NCI-H748 (cell line): ENCODE measurements at regions not wholly inside any gene's neighbourhood (a gene's known extent, or its start where the extent isn't known, plus 50 kb on each side); places are given as distances from the start of the nearest gene placed in this dataset.

Source experiments
- DNase-seq: peaks from one replicate; lab custom pipeline; 2025; ENCODE audit not compliant: unreplicated experiment; lab: John Stamatoyannopoulos, UW

DNA sequence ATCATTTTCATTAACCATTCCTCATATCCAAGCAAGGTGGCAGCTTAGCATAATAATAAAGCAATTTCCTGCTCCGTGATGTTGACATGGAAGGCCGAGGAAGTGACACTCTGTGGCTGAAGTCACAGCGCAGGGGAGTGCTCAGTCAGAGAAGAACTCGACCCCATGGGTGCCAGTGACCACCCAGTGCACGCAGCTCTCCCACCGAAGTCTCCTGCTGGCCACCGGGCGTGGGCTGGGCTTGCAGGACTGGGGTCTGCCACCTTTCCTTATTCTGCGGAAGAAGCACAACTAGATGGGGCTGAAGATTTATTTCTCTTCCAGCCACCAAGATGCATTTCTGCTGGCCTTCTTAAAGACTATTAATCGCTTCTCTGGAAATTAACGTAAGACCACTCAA, 132.1 kb upstream of the SPACA7 start:
- no peak for DNase-seq

DNA sequence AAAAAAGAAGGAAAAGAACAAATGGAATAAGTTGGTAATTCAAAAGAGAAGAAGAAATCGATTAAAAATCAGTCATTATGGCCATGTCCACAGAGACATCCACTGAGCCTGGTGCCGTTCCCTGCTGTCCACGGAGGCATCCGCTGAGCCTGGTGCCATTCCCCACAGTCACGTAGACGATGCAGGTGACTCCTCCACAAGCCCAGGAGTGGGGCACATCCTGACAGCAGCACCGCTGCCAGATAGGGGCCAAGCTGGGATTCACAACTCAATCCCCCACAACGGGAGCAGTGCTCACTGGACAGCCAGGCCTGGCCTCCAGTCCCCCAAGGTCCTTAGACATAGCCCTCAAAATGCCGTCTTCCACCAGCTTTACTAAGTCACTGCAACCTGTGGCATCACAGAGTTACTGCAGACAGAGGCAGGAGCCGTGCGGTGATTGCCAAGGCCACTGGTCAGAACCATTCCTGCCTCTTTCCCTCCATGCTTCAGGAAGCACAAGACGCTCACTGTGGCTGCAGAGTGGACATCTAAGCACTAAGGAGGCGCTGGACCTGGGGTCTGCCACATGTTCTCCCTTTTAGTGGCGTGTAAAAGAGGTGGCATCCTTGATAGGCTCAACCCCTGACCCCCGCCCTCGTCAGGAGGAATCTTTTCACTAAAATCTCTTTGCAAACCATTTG, 131.5 kb upstream of the SPACA7 start:
- DNase-seq, result no peak

DNA sequence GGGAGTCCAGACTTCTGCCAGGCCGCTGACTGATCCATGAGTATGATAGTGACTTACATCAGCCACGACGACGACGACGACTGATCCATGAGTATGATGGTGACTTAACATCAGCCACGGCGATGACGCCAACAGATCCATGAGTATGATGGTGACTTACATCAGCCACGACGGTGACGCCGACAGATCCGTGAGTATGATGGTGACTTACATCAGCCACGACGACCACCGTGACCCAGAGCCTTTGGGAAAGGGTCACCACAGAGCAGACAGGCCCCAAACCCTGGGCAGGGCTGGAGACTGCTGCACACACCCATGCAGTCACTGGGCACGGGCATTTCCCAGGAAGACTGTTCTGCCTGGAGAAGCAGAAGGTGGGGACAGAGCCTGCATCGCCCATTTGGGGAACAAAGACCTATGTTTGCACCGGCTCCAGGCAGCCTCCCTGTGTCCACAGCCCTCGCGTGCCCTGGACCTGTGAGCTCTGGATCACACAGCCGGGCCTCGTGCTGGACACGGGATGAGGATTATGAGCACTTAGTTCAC, 130.9 kb upstream of the SPACA7 start:
- DNase-seq, result no peak

DNA sequence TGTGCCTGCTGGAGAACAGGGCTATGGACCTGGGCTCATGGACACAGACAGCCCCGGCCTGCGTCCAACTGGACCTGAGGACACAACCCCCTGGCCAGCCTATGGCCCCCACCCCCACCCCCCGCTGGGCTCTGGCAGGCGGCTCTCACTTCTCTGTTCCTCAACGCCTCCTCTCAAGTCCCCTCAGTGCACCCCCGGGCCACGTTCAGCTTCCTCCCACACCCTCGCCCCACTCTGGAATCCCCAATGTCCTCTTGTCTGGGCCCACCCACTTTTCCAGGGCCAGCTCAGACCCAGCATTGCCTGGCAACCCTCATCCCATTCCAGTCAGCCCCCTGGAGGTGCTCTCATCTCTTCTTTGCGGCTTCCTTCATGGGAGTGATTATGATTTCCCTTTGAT, 130.2 kb upstream of the SPACA7 start:
- DNase-seq, result no peak

DNA sequence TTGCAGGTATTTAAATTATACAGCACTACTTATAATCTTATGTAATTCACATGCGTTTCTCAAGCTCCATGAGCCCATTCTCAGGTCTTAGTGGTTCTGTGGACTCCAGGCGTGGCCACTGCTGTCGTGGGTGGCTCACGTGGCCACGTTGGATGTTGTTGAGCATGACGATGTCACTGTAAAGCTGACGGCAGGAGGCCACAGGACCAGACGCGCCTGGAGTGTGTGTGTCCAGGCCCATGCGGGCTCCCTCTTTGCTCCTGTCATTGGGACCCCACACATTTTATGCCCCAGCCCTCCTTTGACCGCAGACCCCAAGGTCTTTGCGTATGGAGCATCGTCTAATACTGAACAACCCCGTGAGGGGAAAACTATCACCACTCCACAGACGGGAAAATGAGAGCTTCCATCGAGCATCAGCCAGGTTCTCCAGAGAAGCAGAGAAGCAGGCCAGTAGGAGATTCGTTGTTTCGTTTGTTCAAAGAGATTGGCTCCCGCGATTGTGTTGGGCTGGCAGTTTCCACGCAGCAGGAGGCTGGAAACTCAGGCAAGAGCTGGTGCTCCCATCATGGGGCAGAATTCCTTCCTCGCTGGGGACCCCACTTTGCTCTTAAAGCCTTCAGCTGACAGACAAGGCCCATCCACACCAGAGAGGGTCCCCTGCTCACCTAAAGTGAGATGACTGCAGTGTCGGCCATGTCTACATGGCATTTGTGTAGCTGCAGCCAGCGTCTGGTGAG, 129.3 kb upstream of the SPACA7 start:
- no peak for DNase-seq

DNA sequence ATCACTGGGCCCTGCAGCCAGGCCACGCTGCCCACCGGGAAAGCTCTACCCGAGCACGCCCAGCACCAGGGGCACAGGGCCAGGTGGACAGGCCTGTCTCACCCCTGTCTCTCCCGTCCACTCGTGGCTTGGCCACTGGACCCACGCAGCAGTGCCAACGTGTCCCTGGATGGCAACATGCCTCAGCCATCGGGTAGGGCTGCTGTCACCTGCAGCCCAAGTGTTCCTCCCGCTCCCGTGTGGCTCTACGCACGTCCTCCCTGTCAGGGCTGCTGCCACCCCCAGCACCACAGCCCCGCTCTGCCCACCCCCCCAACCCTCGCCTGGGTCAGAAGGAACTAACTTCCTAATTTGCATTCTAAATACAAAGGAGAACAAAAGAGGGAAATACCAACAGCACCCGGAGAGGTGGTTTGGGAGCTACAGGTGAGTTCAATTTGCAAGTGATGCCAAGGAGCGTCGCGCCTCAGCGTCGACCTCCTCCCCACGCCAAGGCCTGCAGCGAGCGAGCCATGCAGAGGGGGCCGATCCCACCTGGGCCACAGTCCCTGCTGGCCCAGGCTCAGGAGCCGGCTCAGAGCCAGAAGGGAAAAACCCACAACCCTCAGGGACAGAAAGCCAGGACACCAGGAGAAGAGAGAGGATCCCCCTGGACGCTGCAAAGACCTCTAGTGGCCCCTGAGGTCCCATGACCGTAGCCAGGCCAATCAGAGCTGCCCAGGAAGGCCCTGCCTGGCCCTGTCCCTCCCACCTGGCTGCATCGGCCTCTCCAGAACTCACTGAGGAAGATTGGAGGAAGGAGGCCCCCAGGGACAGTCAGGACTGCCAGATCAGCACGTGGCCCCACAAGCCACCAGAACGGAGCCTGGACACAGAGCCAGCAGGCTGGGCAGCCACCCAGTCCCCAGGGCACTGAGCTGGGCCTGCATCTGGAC, 128.4 kb upstream of the SPACA7 start:
- DNase-seq, result no peak

DNA sequence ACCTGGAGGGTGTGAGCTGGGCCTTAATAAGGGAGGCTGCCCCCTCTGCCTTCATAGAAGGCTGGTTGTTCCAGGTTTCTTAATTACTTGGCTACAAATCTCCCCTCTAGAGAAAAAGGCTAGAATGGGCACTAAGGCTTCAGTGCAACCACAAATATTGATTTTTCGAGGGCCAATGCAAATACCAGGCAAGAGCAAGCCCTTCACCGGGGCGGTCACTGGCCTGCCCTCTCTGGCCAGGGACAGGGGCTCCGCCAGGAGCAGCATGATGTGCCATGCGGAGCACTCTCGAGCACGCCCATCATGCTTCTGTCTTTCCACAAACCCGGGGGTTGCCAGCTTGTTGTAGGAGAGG, 127.8 kb upstream of the SPACA7 start:
- no peak for DNase-seq

DNA sequence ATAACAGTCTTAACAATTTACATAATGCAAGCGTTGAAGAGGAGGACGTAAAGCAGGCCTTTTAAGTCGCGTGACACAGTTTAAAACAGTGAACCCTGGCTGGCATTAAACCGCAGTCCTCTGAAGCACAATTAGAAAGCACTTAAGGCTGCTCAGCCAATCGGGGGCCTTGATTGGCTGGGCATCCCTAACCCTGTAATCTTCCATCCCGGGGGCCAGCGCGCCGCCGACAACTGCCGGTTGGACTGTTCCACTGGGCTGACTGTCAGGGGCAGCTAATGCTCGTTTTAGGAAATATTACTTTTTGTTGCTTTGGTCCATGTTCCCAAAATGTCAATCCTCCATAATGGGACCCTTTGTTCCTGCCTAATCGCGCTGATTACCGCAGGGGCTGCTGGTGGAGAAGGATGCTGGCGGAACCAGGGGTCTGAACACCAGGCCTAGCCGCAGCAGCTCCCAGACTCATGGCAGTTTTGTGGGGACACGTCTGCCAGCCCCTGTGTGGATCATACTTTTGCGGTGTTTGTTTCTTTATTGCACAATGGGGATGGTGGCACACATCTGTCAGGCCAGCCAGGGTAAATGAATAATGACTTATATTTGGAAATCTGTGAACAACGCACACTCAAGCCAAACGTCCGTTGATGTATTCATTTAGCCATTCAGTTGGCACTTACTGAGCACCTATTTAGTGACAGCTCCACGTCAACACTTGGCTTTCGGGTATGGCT, 127.1 kb upstream of the SPACA7 start:
- peak; percentile 33 for DNase-seq

DNA sequence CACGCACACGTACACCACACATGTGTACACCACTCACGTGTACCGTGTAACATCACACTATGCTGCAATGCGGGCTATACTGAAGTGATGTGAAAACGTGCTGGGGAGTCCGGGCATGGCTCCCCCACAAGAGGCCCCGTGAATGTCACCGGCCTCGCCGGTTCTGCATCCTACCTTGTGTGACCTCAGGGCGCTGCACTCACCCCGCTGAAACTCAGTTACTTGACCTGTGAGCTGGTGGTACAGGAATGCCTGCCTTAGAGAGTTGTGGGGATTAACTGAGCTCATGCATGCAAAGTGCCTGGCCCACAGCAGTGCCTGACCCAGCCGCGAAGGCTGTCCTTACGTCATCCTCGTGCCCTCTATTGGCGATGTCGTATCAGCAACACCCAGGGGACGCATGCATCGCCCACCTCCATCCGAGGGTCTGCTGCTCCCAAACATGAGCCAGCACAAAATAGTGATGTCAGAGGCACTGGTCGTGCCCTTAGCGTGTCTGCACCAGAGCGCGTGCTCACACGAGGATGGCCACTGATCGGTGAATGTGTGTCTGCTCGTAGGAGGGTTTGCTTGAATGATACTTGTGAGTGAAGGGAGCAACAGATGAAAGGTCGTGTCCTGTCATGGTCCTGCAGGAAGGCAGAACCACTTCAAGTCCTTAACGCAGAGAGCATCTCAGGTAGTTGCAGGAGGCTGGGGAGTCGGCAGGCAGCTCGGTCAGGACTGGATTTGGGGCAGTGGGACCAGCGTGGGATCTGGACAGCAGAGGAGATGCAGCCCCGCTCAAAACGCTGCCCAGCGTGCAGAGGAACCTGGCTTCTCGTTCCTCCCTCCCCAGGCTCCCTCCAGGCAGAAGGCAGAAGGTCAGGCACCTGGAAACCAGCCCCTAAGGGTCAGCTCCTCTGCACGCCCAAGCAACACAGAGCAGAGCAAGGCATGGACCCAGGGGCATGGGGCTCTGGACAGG, 126.2 kb upstream of the SPACA7 start:
- DNase-seq, result no peak

DNA sequence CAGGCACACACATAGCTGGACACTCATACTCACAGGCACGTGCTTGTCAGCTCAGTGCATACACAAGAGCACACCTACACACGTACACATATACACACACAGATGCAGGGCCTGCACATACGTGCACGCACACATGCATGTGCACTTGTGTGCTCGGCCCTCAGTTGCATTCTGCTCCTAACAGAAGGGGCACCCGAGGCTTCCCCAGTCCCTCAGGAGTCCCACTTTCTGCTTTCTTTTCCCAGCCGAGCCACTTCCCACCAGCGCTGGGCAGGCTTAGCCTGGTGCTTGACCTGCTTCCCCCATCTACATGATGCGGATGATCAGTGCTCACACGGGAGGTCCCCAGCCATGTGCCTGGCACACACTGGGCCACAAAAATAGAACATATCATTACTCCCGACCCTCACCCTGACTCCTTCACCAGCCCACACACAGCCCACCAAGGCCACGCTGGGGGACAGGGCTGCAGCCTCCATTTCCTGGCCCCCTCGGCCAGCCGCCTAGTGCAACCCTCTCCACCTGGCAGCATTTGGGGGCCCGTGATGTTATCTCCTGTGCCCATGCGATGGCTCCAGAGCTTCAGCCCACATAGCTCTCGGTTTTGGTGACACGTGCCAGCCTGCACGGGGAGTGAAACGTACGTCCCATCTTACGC, 125.2 kb upstream of the SPACA7 start:
- DNase-seq, result no peak

DNA sequence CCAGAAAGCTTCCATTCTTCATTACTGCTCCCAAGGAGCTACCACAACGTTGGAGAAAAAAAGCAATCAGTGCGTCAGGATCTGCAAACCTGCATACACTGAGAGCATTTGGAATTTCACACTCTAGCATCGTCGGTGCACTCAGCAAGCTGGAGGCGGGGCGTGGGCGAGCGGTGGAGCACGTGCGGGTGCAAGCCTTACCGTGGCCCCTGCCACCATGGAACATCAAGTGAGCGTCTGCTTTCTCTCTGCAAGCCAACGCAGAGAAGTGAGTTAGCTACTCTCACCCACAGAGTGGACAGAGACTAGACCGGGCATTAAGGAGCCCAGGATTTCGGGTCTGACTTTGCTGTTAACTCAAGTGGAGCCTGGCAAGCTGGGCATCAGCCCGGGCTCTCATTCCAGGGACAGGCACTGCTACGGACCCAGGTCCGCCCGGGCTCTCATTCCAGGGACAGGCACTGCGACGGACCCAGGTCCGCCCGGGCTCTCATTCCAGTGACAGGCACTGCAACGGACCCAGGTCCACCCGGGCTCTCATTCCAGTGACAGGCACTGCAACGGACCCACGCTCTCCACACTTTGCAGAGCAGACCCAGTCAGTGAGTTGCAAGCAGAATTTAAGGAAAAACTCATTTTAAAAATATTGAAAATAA, 124.1 kb upstream of the SPACA7 start:
- DNase-seq, result no peak

DNA sequence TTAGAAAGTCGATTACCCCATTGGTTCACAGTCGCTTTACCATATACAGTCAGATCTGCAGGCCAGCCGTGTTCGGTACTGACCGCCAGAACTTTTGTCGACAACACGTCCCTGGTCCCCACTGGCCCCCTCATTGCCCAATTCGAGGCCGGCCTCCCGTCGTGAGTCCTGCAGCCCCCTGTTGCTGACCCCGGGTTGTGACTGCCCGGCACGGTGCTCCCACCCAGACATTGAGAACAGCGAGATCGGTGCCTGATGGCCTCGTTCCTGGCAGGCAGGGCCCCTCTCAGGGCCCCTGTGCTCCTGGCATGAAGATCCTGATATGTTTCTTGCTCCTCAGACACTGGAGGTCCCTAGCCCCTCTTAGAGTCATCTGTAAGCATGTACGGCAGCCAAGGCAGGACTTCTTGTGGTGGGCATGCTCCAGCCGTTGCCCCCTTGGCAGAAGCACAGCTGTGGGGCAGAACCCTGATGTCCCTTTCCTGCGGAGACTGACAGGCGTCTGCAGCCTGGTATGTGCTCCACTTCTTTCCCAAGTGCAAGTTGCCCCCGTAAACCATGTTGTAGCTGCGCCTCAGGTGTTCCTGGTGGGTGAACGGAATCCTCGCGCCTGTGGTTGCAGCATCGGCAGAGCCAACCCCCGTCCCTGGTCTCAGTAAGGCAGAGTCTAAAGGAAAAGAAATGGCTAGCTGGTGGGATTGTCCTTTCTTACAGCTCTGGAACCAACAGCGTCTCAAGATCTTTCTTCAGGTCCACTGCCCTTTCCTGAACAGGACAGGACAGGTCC, 123.2 kb upstream of the SPACA7 start:
- DNase-seq, result no peak

DNA sequence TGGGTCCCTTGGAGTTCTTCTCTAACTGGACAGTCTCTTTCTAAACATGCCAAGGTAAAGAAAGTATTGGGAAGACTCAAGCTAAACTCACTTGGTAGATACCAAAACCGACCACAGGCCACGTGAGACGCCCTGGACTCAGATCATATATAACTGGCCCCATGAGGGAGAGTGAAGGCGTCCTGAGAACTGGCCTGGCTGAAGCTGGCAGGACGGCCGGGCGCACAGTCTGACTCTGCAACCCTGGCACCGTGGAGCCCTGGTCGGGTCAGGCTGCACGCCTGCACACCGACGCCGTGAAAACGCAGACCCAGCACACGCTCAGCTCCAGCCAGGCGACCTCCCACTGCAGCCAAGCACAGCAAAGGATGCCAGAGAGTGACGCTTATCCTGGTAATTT, 122.5 kb upstream of the SPACA7 start:
- DNase-seq, result no peak

DNA sequence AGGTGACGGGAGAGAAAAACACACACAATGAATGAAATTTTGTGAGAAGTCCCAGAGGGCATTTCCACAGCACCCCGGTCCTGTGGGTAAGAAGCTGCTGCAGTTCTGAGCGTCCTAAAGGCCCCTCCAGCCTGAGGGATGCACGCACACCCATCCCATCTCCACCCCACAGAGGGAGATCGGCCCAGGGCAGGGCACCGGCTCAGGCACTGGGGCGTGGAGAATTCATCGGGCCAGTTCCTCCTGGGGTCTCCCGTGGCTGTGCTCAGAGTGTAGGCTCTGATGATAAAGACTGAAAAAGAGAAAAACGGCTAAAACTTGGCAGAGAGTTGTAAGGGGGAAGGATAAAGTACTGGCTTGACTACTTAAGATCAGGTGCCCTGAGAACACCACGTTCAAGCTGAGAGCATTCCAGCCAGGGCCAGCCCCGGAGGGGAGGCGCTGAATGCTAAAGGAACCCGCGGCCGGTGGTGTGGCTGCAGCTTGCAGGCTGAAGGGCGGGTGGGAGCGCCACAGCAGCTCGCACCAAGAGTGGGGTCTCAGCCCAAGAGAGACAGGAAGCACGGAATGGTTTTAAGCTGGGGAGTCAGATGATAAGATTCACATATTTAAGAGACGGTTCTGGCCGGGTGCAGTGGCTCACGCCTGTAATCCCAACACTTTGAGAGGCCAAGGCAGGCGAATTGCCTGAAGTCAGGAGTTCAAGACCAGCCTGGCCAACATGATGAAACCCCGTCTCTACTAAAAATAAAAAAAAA, 121.9 kb upstream of the SPACA7 start:
- DNase-seq, result no peak

DNA sequence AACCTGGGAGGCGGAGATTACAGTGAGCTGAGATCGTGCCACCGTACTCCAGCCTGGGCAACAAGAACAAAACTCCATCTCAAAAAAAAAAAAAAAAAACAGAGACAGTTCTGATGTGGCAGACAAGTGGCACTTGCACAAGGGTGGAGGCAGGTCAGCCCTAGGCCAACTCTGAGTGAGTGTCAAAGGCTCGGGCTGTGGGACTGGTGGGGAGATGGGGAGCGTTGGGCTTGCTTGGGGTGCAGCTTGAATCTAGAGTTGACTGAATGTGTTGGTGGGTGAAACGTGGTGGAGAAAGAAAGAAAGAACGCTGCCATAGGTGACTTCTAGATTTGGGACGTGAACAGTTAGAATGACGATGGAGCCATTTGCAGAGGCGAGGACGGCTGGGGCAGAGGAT, 121.3 kb upstream of the SPACA7 start:
- no peak for DNase-seq

DNA sequence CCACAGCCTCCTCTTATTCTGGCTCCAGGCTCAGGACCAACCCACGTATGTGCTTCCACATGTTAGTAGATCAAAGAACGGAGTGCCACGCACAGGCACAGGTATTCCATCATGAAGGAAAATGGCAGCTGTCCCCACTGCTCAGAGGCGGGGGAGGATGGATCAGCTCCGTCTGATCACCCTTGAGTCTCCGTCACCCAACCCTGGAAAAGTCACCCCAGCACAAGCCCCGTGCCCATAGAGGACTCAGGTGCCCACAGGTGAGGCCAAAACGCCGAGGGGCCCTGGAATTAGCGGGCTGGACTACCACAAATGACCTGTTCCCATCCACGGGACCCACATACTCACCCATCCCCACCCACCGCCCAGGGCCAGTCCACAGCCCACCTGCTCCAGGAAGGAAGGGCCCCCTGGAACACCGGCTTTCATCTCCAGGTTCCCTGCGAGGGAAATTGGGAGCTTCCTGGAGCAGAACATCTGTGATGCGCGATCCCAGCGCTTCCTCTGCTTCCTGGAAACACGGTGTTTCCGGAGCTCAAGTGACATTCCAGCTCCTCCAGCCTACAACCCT, 120.5 kb upstream of the SPACA7 start:
- DNase-seq, result no peak
